K562 (cell line): ENCODE measurements at regions not wholly inside any gene's neighbourhood (a gene's known extent, or its start where the extent isn't known, plus 50 kb on each side); places are given as distances from the start of the nearest gene placed in this dataset.

Experiments
- ATAC-seq: fragments of 200-7000 bp; cut with Tn5 transposase; 3 replicates; pipeline ENCODE4 v1.9.1; 2020; ENCODE audit warnings: moderate library complexity
- BruUV-seq: library from RNA; stranded (reverse); fragments of 400-500 nt; replicated peaks from 2 replicates; lab custom pipeline; 2021; lab: Mats Ljungman, UMichigan
- CTCF ChIA-PET: fragments of 300-600 bp; formaldehyde crosslinking; extraction: SDS; loops from one replicate; lab custom pipeline; 2021; ENCODE audit warnings: low intra/inter-chr PET ratio; lab: Yijun Ruan, JAX
- POLR2A ChIA-PET: fragments of 300-600, 350-650 bp; sonication (Branson Sonifier 250); formaldehyde crosslinking; extraction: SDS; loops from one replicate; lab custom pipeline; 2021; ENCODE audit warnings: antibody characterized with exemption, inconsistent platforms; lab: Yijun Ruan, JAX
- DNase-seq, 4 experiments: peaks; one replicate each; pipeline versions ENCODE4 v3.0.0 to v3.0.0-alpha.2; 2011 to 2018; ENCODE audit warnings: low spot score in 3 of 4, mixed read lengths in 3 of 4; ENCODE audit errors: extremely low read depth in 1 of 4
- FAIRE-seq: peaks from 2 replicates; lab custom pipeline; 2011; peaks lifted over from hg19 to GRCh38; lab: Jason Lieb, UNC
- H2AFZ ChIP-seq: 2 replicates; pipeline ENCODE4 v1.6.0; 2011; ENCODE audit warnings: low read depth, low read length, control low read depth, inconsistent platforms
- H3K27ac ChIP-seq: fragments of 200-600 bp; 3 replicates; pipeline ENCODE4 v1.8.0; 2011; ENCODE audit warnings: low read depth, mild to moderate bottlenecking, control low read depth, inconsistent platforms, low read length, moderate library complexity, mixed read lengths; ENCODE audit errors: extremely low read depth
- H3K27me3 ChIP-seq, 2 experiments: fragments of 300-600 bp in 1 of 2; 2 replicates in 1 of 2; 3 replicates in 1 of 2; pipeline versions ENCODE4 v1.6.0 to v1.8.0; 2011; ENCODE audit warnings: inconsistent platforms in 2 of 2, low read length in 2 of 2, mild to moderate bottlenecking in 1 of 2, mixed read lengths in 1 of 2, moderate library complexity in 1 of 2; ENCODE audit not compliant: control insufficient read depth in 2 of 2, insufficient read depth in 2 of 2
- H3K36me3 ChIP-seq: fragments of 300-600 bp; 3 replicates; pipeline ENCODE4 v1.8.0; 2011; ENCODE audit warnings: mild to moderate bottlenecking, low read length, inconsistent platforms; ENCODE audit not compliant: control insufficient read depth, insufficient read depth
- H3K4me1 ChIP-seq, 2 experiments: fragments of 200-600 bp in 1 of 2; replicated peaks in 1 of 2; 2 replicates in 1 of 2; 3 replicates in 1 of 2; pipeline versions ENCODE4 v1.5.1 to v1.8.0; 2011; ENCODE audit warnings: inconsistent platforms in 2 of 2, low read length in 2 of 2, mild to moderate bottlenecking in 1 of 2, mixed read lengths in 1 of 2, moderate library complexity in 1 of 2; ENCODE audit not compliant: control insufficient read depth in 2 of 2, insufficient read depth in 2 of 2
- H3K4me2 ChIP-seq: 2 replicates; pipeline ENCODE4 v1.6.1; 2011; ENCODE audit warnings: low read length, control low read depth, inconsistent platforms, mixed read lengths; ENCODE audit not compliant: insufficient read depth
- H3K4me3 ChIP-seq: fragments of 200-600 bp; sonication (generic), shearing (Covaris generic); 2 replicates; pipeline ENCODE4 v1.5.1; 2016; ENCODE audit warnings: control low read depth, inconsistent platforms
- H3K79me2 ChIP-seq: fragments of 200-600 bp; 3 replicates; pipeline ENCODE4 v1.8.0; 2011; ENCODE audit warnings: low read length, inconsistent platforms; ENCODE audit not compliant: control insufficient read depth, insufficient read depth
- H3K9ac ChIP-seq, 2 experiments: 2 replicates each; pipeline versions ENCODE4 v1.6.0 to v1.6.1; 2011; ENCODE audit warnings: low read depth in 2 of 2, low read length in 2 of 2, control low read depth in 1 of 2, inconsistent platforms in 1 of 2, mild to moderate bottlenecking in 1 of 2, mixed read lengths in 1 of 2; ENCODE audit not compliant: insufficient read depth in 1 of 2
- H3K9me1 ChIP-seq: one replicate; pipeline ENCODE4 v1.6.0; 2011; ENCODE audit warnings: inconsistent platforms, mild to moderate bottlenecking, low read length, moderate library complexity; ENCODE audit not compliant: control insufficient read depth, insufficient read depth
- H3K9me3 ChIP-seq: replicated peaks from 2 replicates; pipeline ENCODE4 v1.5.1; 2011; ENCODE audit warnings: low read depth, low read length, inconsistent platforms; ENCODE audit not compliant: control insufficient read depth, insufficient read depth
- H4K20me1 ChIP-seq: replicated peaks from 2 replicates; pipeline ENCODE4 v1.6.1; 2011; ENCODE audit warnings: low read length, inconsistent platforms, mixed read lengths; ENCODE audit not compliant: control insufficient read depth, insufficient read depth
- BRCA1 ChIP-seq, 2 experiments: fragments of 450-650 bp in 1 of 2; sonication (generic) in 1 of 2; formaldehyde crosslinking in 1 of 2; IDR thresholded peaks; 2 replicates each; pipeline versions ENCODE4 v1.5.0 to v1.6.1; 2017 to 2020; ENCODE audit warnings: mild to moderate bottlenecking in 1 of 2, missing genetic modification reagents in 1 of 2
- CTBP1 ChIP-seq: fragments of 450-650 bp; IDR thresholded peaks from 2 replicates; pipeline ENCODE4 v1.6.1; 2016; ENCODE audit warnings: borderline replicate concordance
- HDAC1 ChIP-seq, 2 experiments: fragments of 450-650 bp; IDR thresholded peaks; 2 replicates each; pipeline ENCODE4 v1.6.1; 2016 to 2017; ENCODE audit warnings: inconsistent platforms in 1 of 2, mild to moderate bottlenecking in 1 of 2, moderate library complexity in 1 of 2
- OTX1 ChIP-seq: fragments of 450-650 bp; formaldehyde crosslinking; IDR thresholded peaks from 2 replicates; pipeline ENCODE4 v1.4.0; 2022; ENCODE audit warnings: mild to moderate bottlenecking
- RUNX1 ChIP-seq: sonication (generic); IDR thresholded peaks from 2 replicates; pipeline ENCODE4 v1.6.1; 2016; ENCODE audit warnings: antibody characterized with exemption, low read depth
- ZSCAN32 ChIP-seq: fragments of 450-650 bp; formaldehyde crosslinking; IDR thresholded peaks from 2 replicates; pipeline ENCODE4 v1.4.0; 2020; ENCODE audit warnings: mild to moderate bottlenecking, moderate library complexity
- WGBS: fragments of 100-300 bp; shearing (Covaris generic); methylation state at CpG from one replicate; pipeline ENCODE4 v1.1.6; 2016; ENCODE audit warnings: low coverage, mixed read lengths; ENCODE audit not compliant: insufficient coverage; ENCODE audit errors: missing lambda C conversion rate; 5-methylcytosine and 5-hydroxymethylcytosine counted together
- in situ Hi-C: fragments of 300-500 bp; cut with MboI; formaldehyde crosslinking; loops from 4 replicates; pipeline ENCODE4 v1.15.0; 2018; ENCODE audit warnings: inconsistent platforms, mixed read lengths
- intact Hi-C: fragments of 100-400 bp; cut with micrococcal nuclease; formaldehyde crosslinking; loops from 2 replicates; pipeline ENCODE4 v1.14.2; 2022
- TF ChIP-seq, protein P1 (sequence below), 3 experiments: IDR thresholded peaks in 2 of 3; conservative IDR thresholded peaks in 1 of 3; 2 replicates each; pipeline ENCODE4 v1.5.1; 2011 to 2012; ENCODE audit warnings: low read length in 3 of 3, mild to moderate bottlenecking in 3 of 3, control low read depth in 2 of 3, improper control_type of control experiment in 1 of 3, inconsistent platforms in 1 of 3, low read depth in 1 of 3, mixed read lengths in 1 of 3, moderate library complexity in 1 of 3; ENCODE audit not compliant: insufficient read depth in 2 of 3
- TF ChIP-seq, protein P2 (sequence below): fragments of 250-450 bp; sonication (Bioruptor Pico); IDR thresholded peaks from 2 replicates; pipeline ENCODE4 v1.9.0; 2021; ENCODE audit warnings: mild to moderate bottlenecking

GRCh38 chr18:68498636-68499035, 216.3 kb downstream of the TMX3 start (continued):
- TF ChIP-seq, protein P1, sequence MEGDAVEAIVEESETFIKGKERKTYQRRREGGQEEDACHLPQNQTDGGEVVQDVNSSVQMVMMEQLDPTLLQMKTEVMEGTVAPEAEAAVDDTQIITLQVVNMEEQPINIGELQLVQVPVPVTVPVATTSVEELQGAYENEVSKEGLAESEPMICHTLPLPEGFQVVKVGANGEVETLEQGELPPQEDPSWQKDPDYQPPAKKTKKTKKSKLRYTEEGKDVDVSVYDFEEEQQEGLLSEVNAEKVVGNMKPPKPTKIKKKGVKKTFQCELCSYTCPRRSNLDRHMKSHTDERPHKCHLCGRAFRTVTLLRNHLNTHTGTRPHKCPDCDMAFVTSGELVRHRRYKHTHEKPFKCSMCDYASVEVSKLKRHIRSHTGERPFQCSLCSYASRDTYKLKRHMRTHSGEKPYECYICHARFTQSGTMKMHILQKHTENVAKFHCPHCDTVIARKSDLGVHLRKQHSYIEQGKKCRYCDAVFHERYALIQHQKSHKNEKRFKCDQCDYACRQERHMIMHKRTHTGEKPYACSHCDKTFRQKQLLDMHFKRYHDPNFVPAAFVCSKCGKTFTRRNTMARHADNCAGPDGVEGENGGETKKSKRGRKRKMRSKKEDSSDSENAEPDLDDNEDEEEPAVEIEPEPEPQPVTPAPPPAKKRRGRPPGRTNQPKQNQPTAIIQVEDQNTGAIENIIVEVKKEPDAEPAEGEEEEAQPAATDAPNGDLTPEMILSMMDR (IDR thresholded peaks at IDR 0.05 in 2 of 3, conservative IDR thresholded peaks at IDR 0.05 in 1 of 3; ENCODE audit: insufficient read depth in 2 of 3, low read depth in 1 of 3, low read length in 3 of 3): no peak
- TF ChIP-seq HDAC1 (IDR thresholded peaks at IDR 0.05): no peak

- H3K4me1 ChIP-seq: no peaks in the 10 kb centered on the region
- no peak for TF ChIP-seq ZSCAN32 (CRISPR knock-in tag)
- no peak for TF ChIP-seq BRCA1 (IDR thresholded peaks at IDR 0.05)
- no peak for TF ChIP-seq BRCA1 (CRISPR knock-in tag; IDR thresholded peaks at IDR 0.05)
- TF ChIP-seq, protein P2, sequence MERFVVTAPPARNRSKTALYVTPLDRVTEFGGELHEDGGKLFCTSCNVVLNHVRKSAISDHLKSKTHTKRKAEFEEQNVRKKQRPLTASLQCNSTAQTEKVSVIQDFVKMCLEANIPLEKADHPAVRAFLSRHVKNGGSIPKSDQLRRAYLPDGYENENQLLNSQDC (CRISPR knock-in tag): no peak
- TF ChIP-seq OTX1 (CRISPR knock-in tag): no peak
- TF ChIP-seq CTBP1: no peak
- no peak for TF ChIP-seq RUNX1
- TF ChIP-seq, all 486 proteins: peak for 0
- Histone ChIP-seq H3K9ac (no peak overlapping the region), H3K27ac (no peak overlapping the region), H3K36me3 (no peaks in the 10 kb centered on the region), H3K4me2 (no peak overlapping the region), H3K9me3 (no peaks in the 10 kb centered on the region), H3K79me2 (no peaks in the 10 kb centered on the region), H3K9me1 (no peaks in the 10 kb centered on the region), H2AFZ (no peak overlapping the region), H3K27me3 (no peaks in the 10 kb centered on the region), H4K20me1 (no peaks in the 10 kb centered on the region), H3K4me3 (no peak overlapping the region)
- in situ Hi-C loops: no loop called here
- POLR2A ChIA-PET: no interaction called here
- DNase-seq (no peak), FAIRE-seq (no peak), ATAC-seq (no peak)
- CTCF ChIA-PET: no interaction called here
- intact Hi-C loops: no loop called here
- 0% methylated on average over 1 of the region's 1 CpG for WGBS
- BruUV-seq: no TSS peak
Observed at GRCh38 chr18:68498185-68498584, 216.7 kb downstream of the TMX3 start.
